ENCODE measurements at regions not wholly inside any gene's neighbourhood (a gene's known extent, or its start where the extent isn't known, plus 50 kb on each side); places are given as distances from the start of the nearest gene placed in this dataset.

DNA sequence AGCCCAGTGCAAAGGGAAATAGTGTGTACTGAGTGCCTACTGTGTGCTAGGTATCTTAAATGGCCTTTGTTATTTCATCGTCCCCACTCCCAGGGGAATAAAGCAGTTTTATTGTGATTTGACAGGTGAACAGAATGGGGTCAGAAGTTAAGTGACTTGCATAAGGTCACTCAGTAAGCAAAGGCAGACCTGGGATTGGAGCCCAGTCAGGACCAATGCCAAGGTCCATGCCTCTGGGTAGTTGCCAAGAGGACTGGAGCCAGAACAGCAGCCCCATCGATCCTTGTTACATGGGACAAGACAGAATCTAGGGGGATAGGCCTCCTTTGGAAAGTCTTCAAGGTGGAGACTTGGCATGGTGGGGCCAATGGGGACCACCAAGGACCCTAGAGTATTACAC is 227.4 kb upstream of the PWP1 start:
- Histone ChIP-seq H3K27ac (ENCODE audit: low read length) (no peak overlapping the region), H3K9me3 (ENCODE audit: insufficient read depth, low read depth, low read length) (no peaks in the 10 kb centered on the region), H3K36me3 (ENCODE audit: insufficient read depth, low read depth, low read length) (no peaks in the 10 kb centered on the region), H3K27me3 (ENCODE audit: insufficient read depth, low read length) (no peaks in the 10 kb centered on the region), H3K4me1 (ENCODE audit: insufficient read depth, low read length) (no peaks in the 10 kb centered on the region), H3K4me3 (ENCODE audit: low read length) (no peak overlapping the region), H3K9ac (ENCODE audit: low read depth, low read length) (no peak overlapping the region)

DNA sequence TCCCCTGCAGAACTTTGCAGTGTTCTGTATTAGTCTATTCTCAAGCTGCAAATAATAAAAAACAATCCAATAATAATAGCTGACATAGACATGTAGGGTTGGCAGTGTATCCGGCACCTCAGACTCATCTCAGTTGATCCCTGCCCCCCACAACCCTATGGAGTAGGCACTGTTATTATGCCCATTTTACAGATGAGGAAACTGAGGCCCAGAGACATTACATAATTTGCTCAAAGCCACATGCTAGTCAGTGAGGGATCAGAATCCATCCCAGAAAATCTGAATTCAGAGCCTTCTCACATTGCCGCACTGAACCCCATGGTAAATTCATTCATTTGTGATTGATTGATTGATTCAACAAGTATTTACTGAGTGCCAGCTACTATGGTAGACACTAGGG is 226.6 kb upstream of the PWP1 start:
- Histone ChIP-seq H3K27me3 (ENCODE audit: insufficient read depth, low read length) (no peaks in the 10 kb centered on the region), H3K4me1 (ENCODE audit: insufficient read depth, low read length) (no peaks in the 10 kb centered on the region), H3K36me3 (ENCODE audit: insufficient read depth, low read depth, low read length) (no peaks in the 10 kb centered on the region), H3K9me3 (ENCODE audit: insufficient read depth, low read depth, low read length) (no peaks in the 10 kb centered on the region), H3K9ac (ENCODE audit: low read depth, low read length) (no peak overlapping the region), H3K27ac (ENCODE audit: low read length) (no peak overlapping the region), H3K4me3 (ENCODE audit: low read length) (no peak overlapping the region)

DNA sequence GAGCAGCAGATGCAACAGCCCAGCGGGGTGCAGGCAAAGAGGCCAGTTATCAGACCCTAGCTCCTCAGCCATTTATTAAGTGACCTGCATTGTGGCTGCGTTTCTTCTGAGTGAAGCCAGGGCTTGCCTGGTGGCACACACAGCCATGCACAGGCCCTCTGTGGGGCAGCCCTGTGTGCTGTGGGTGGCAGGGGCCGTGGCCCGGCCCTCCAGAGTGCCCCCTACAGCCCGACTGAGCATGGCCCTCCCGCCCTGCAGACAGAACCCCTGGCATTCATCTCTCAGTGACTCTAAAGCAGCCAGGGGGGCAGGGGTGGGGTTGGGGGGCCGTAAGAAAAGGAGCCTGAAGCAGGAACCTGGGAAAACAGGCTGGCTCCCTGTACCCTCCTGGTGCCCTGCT is 226.0 kb upstream of the PWP1 start:
- no peaks in the 10 kb centered on the region for H3K27me3 ChIP-seq (ENCODE audit: insufficient read depth, low read length)

DNA sequence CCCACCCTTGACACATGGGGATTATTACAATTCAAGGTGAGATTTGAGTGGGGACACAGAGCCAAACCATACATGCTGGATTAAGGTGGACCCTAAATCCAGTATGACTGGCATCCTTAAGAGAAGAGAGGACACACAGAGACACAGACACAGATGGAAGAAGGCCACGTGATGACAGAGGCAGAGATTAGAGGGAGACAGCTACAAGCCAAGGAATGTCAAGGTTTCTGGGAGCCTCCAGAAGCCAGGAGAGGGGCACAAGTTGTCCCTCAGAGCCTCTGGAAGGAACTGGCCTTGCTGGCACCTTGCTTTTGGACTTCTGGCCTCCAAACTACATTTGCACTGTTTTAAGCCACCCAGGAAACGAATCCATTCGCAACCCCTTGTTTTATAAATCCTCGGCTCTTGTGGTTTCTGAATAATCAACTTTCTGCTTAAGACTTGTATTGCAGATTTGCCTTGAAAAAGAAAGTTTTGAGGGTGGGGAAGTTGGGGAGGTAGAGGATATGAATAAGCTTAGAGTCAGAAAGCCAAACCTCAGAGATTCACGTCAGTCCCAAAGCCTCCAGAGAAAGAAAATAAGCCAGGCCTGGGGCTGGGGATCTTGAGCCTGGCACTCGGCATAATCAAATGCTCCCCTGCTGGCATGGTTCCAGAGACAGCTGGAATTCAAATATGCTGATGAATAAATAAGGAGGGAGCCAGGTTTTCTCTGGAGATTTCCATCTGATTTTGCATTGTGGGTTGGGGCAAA is 224.2 kb upstream of the PWP1 start:
- no peak overlapping the region for H3K9ac ChIP-seq (ENCODE audit: low read depth, low read length)
- H3K9me3 ChIP-seq (ENCODE audit: insufficient read depth, low read depth, low read length): no peaks in the 10 kb centered on the region
- H3K27me3 ChIP-seq (ENCODE audit: insufficient read depth, low read length): no peaks in the 10 kb centered on the region
- H3K4me3 ChIP-seq (ENCODE audit: low read length): no peak overlapping the region
- H3K27ac ChIP-seq (ENCODE audit: low read length): no peak overlapping the region
- H3K36me3 ChIP-seq (ENCODE audit: insufficient read depth, low read depth, low read length): no peaks in the 10 kb centered on the region
- no peaks in the 10 kb centered on the region for H3K4me1 ChIP-seq (ENCODE audit: insufficient read depth, low read length)

More for the DNA sequence above, 226.0 kb upstream of the PWP1 start:
- no peak overlapping the region for H3K27ac ChIP-seq (ENCODE audit: low read length)
- no peak overlapping the region for H3K9ac ChIP-seq (ENCODE audit: low read depth, low read length)
- no peaks in the 10 kb centered on the region for H3K36me3 ChIP-seq (ENCODE audit: insufficient read depth, low read depth, low read length)
- no peaks in the 10 kb centered on the region for H3K9me3 ChIP-seq (ENCODE audit: insufficient read depth, low read depth, low read length)
- H3K4me1 ChIP-seq (ENCODE audit: insufficient read depth, low read length): no peaks in the 10 kb centered on the region
- no peak overlapping the region for H3K4me3 ChIP-seq (ENCODE audit: low read length)

DNA sequence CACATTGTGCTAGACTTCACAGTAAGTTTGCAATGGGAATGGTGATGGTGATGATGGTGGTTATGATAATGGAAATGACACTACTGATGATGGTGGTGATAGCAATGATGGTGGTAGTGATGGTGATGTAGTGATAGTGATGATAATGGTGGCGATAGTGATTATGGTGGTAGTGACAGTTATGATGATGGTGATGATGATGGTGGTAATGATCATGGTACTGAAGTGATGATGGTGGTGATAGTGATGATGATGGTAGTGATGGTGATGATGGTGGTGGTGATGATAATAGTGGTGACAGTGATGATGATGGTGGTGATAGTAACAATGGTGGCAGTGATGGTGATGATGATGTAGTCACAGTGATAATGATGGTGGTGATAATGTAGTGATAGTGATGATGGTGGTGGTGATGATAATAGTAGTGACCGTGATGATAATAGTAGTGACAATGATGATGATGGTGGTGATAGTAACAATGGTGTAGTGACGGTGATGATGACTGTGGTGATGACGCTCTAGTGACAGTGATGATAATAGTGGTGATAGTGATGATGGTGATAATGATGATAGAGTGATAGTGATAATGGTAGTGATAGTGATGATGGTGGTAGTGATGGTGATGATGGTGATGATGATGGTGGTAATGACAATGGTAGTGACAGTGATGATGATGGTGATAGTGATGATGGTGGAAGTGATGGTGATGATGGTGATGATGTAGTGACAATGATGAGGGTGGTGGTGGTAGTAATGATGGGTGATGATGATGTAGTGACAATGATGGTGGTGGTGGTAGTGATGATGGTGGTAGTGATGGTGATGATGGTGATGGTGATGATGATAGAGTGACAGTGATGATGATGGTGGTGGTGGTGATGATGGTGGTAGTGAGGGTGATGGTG is 222.9 kb upstream of the PWP1 start:
- no peaks in the 10 kb centered on the region for H3K9me3 ChIP-seq (ENCODE audit: insufficient read depth, low read depth, low read length)
- H3K27me3 ChIP-seq (ENCODE audit: insufficient read depth, low read length): no peaks in the 10 kb centered on the region
- H3K4me1 ChIP-seq (ENCODE audit: insufficient read depth, low read length): no peaks in the 10 kb centered on the region; the same call in 1 of the 2 replicates
- no peak overlapping the region for H3K4me3 ChIP-seq (ENCODE audit: low read length)
- H3K36me3 ChIP-seq (ENCODE audit: insufficient read depth, low read depth, low read length): no peaks in the 10 kb centered on the region
- no peak overlapping the region for H3K9ac ChIP-seq (ENCODE audit: low read depth, low read length)
- H3K27ac ChIP-seq (ENCODE audit: low read length): no peak overlapping the region

DNA sequence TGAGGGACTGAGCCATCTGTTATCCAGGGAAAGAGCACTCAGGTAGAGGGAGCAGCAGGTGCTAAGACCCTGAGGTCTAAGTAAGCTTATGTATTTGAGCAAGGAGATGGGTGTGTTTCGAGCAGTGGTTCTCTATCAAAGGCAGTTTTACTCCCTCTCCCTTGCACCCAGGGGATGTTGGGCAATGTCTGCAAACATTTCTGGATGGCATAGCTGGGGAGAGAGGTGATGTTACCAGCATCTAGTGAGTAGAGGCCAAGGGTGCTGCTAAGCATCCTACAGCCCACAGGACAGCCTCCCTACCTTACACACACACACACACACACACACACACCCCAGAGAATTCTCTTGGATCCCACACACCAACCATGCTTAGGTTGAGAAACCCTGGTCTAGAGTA is 221.0 kb upstream of the PWP1 start:
- Histone ChIP-seq H3K36me3 (ENCODE audit: insufficient read depth, low read depth, low read length) (no peaks in the 10 kb centered on the region), H3K27me3 (ENCODE audit: insufficient read depth, low read length) (no peaks in the 10 kb centered on the region; the same call in 1 of the 2 replicates), H3K4me3 (ENCODE audit: low read length) (no peak overlapping the region), H3K27ac (ENCODE audit: low read length) (no peak overlapping the region), H3K9ac (ENCODE audit: low read depth, low read length) (no peak overlapping the region), H3K9me3 (ENCODE audit: insufficient read depth, low read depth, low read length) (no peaks in the 10 kb centered on the region), H3K4me1 (ENCODE audit: insufficient read depth, low read length) (no peaks in the 10 kb centered on the region; the same call in 1 of the 2 replicates)

DNA sequence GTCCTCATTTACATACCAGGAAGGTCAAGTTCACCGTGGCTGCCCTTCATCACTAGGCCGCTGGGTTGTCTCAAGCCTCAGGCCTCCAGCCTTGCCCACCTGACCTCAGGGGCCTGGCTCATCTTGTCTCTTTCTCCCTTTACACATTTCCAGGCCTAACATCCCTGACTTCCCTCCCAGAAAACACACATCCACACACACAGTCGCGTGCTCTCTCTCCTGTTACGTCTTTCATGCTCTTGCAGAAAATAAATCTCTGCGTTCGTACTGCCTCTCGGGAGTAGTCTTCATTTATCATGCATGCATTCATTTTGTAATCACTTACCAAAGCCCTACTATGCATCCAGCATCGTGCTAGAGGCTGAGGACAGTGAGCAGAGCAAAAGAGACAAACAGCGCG is 220.0 kb upstream of the PWP1 start:
- no peaks in the 10 kb centered on the region for H3K9me3 ChIP-seq (ENCODE audit: insufficient read depth, low read depth, low read length)
- no peak overlapping the region for H3K9ac ChIP-seq (ENCODE audit: low read depth, low read length)
- H3K27ac ChIP-seq (ENCODE audit: low read length): no peak overlapping the region
- no peaks in the 10 kb centered on the region for H3K36me3 ChIP-seq (ENCODE audit: insufficient read depth, low read depth, low read length)
- H3K27me3 ChIP-seq (ENCODE audit: insufficient read depth, low read length): no peaks in the 10 kb centered on the region; the same call in 1 of the 2 replicates
- no peak overlapping the region for H3K4me3 ChIP-seq (ENCODE audit: low read length)
- H3K4me1 ChIP-seq (ENCODE audit: insufficient read depth, low read length): no peaks in the 10 kb centered on the region; the same call in 1 of the 2 replicates

DNA sequence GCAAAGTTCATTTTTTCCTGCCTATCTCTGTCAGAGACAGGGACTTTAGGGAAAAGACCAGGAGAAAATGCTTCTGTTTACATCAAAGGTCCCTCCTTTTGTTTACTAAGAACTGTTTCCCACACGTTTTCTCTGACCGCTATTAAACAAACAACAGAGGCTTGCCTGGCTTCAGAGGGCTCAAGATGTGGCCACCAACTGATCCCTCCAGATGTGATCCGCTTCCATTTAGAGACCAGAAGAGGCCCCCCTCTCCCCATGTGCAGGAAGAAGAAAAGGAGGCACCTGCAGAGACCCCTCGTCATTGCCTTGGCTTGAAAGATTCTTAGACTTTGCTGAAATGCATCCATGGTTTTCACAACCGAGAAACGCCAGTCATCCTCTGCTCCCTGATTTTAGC is 217.9 kb upstream of the PWP1 start:
- no peaks in the 10 kb centered on the region for H3K9me3 ChIP-seq (ENCODE audit: insufficient read depth, low read depth, low read length)
- H3K27ac ChIP-seq (ENCODE audit: low read length): no peak overlapping the region
- no peaks in the 10 kb centered on the region; the same call in 1 of the 2 replicates for H3K4me1 ChIP-seq (ENCODE audit: insufficient read depth, low read length)
- H3K27me3 ChIP-seq (ENCODE audit: insufficient read depth, low read length): peaks cover 6% of the 10 kb centered on the region
- no peak overlapping the region for H3K9ac ChIP-seq (ENCODE audit: low read depth, low read length)
- H3K36me3 ChIP-seq (ENCODE audit: insufficient read depth, low read depth, low read length): no peaks in the 10 kb centered on the region
- no peak overlapping the region for H3K4me3 ChIP-seq (ENCODE audit: low read length)

DNA sequence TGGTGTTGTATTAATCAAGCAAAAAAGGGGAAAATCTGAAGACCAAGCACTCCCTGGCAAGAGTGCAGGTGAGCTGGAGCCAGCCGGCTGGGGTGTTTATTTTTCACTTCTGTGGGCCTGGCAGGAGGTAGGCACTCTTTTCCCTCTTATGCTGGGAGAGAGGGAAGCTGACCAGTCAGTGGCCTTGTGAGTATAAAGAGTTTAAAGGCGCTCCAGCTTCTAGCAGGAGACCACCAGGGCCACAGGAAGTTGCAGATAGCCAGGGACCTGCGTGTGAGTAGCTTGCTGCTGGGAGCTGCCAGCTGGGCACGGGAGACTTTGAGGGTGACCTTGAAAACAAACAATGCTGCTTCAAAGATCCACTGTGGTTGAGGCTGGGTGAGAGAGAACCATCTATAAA is 217.4 kb upstream of the PWP1 start:
- no peaks in the 10 kb centered on the region for H3K9me3 ChIP-seq (ENCODE audit: insufficient read depth, low read depth, low read length)
- no peaks in the 10 kb centered on the region; the same call in 1 of the 2 replicates for H3K4me1 ChIP-seq (ENCODE audit: insufficient read depth, low read length)
- no peak overlapping the region for H3K9ac ChIP-seq (ENCODE audit: low read depth, low read length)
- H3K27me3 ChIP-seq (ENCODE audit: insufficient read depth, low read length): peaks cover 6% of the 10 kb centered on the region
- H3K27ac ChIP-seq (ENCODE audit: low read length): no peak overlapping the region
- no peak overlapping the region for H3K4me3 ChIP-seq (ENCODE audit: low read length)
- H3K36me3 ChIP-seq (ENCODE audit: insufficient read depth, low read depth, low read length): no peaks in the 10 kb centered on the region

DNA sequence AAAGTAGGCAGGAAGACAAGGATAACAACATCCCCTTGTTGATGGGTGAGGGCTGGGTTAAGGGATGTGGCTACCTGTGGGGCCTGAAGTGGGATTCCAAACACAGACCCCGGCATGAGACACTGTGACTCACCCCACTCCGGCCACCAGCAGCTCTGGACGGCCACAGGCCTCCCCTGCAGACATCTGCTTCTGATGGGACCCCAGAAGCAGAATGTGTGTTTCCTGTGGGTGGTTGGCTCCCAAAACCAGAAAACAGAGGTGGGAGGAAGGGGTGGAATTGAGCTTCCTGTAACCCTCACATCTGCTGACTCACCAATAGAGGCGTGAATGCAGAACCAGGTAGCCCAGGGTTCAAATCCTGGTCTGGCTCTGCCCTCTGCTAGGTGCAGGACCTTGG is 216.6 kb upstream of the PWP1 start:
- H3K9me3 ChIP-seq (ENCODE audit: insufficient read depth, low read depth, low read length): no peaks in the 10 kb centered on the region
- H3K27me3 ChIP-seq (ENCODE audit: insufficient read depth, low read length): peaks cover 6% of the 10 kb centered on the region
- no peaks in the 10 kb centered on the region for H3K36me3 ChIP-seq (ENCODE audit: insufficient read depth, low read depth, low read length)
- H3K9ac ChIP-seq (ENCODE audit: low read depth, low read length): no peak overlapping the region
- H3K4me1 ChIP-seq (ENCODE audit: insufficient read depth, low read length): no peaks in the 10 kb centered on the region; the same call in 1 of the 2 replicates
- H3K4me3 ChIP-seq (ENCODE audit: low read length): no peak overlapping the region
- no peak overlapping the region for H3K27ac ChIP-seq (ENCODE audit: low read length)

DNA sequence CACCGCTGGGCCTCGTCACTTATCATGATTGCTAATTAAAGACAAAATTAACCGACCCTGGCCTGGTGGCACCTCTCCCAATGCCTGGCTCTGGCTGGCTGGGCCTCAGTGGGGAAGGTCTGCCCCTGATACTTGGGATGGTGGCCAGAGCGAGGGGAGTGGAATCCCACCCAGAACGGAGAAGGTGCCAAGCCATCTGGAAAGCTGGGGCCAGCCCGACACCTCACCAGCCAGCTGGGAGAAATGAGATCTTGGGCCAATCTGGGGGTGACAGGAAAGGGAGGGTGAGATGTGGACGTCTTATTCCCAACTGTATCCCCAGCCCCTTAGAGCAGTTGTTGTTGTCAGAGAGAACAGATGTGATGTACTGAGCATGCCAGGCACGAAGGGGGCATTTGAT is 215.0 kb upstream of the PWP1 start:
- Histone ChIP-seq H3K27ac (ENCODE audit: low read length) (no peak overlapping the region), H3K9me3 (ENCODE audit: insufficient read depth, low read depth, low read length) (no peaks in the 10 kb centered on the region), H3K9ac (ENCODE audit: low read depth, low read length) (no peak overlapping the region), H3K4me1 (ENCODE audit: insufficient read depth, low read length) (no peaks in the 10 kb centered on the region; the same call in 1 of the 2 replicates), H3K4me3 (ENCODE audit: low read length) (no peak overlapping the region), H3K36me3 (ENCODE audit: insufficient read depth, low read depth, low read length) (no peaks in the 10 kb centered on the region), H3K27me3 (ENCODE audit: insufficient read depth, low read length) (peaks cover 6% of the 10 kb centered on the region)

DNA sequence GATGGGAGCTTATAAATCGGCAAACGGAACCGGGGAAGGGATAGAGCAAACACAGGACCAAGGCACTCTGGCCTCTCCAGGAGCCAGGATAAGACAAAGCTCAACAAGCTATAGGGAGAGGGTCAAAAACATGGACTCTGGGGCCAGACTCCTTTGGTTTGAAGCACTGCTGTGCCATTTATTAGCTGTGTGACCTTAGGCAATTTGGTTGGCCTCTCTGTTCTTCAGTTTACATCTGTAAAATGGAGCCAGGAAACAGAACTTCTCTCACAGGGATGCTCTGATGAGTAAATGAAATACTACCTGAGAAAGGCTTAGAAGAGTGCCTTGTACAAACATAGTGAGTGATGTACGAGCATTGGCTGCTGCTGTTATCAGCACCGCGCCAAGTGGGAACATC is 213.3 kb upstream of the PWP1 start:
- Histone ChIP-seq H3K4me3 (ENCODE audit: low read length) (no peak overlapping the region), H3K27ac (ENCODE audit: low read length) (no peak overlapping the region), H3K36me3 (ENCODE audit: insufficient read depth, low read depth, low read length) (no peaks in the 10 kb centered on the region), H3K4me1 (ENCODE audit: insufficient read depth, low read length) (no peaks in the 10 kb centered on the region; the same call in 1 of the 2 replicates), H3K27me3 (ENCODE audit: insufficient read depth, low read length) (peaks cover 6% of the 10 kb centered on the region), H3K9ac (ENCODE audit: low read depth, low read length) (no peak overlapping the region), H3K9me3 (ENCODE audit: insufficient read depth, low read depth, low read length) (no peaks in the 10 kb centered on the region)
